Omental fat pad (tissue), 3 donors: ENCODE measurements at regions not wholly inside any gene's neighbourhood (a gene's known extent, or its start where the extent isn't known, plus 50 kb on each side); places are given as distances from the start of the nearest gene placed in this dataset.

Experiments used
- ATAC-seq: fragments of 150-250 bp; one replicate; pipeline ENCODE4 v1.9.1; 2016; ENCODE audit warnings: mild to moderate bottlenecking, moderate library complexity; ENCODE audit not compliant: low FRiP score
- DNase-seq: peaks from one replicate; pipeline ENCODE4 v3.0.0-alpha.2; 2019; ENCODE audit warnings: low spot score
- TF ChIP-seq, protein P1 (sequence below), 3 donors: fragments of 450-650 bp; IDR thresholded peaks; one replicate each; pipeline ENCODE4 v1.5.1; 2016 to 2017; ENCODE audit warnings: antibody characterized with exemption in 3 of 3, mild to moderate bottlenecking in 3 of 3, moderate library complexity in 2 of 3

DNA sequence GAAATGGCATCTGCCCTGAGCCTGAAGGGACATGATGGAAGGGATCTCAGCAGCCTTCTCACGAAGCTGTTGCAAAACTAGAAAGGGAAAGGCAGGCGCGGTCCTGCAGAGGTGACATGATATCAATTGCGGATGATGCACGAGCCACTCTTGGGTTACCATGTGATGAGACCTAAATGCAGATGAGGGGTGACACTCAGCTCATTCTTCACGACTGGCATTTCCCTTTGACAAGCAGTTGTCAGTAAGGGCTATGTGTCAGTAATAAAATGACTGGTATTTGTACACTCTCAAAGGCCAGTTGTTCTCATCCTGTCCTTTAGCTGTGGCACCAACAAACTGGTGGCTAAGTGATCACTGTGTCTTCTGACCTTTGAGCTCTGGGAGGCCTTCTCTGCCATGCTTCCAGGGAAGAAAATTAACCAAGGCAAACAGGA is 273.6 kb downstream of the ETAA1 start:
- TF ChIP-seq, protein P1, sequence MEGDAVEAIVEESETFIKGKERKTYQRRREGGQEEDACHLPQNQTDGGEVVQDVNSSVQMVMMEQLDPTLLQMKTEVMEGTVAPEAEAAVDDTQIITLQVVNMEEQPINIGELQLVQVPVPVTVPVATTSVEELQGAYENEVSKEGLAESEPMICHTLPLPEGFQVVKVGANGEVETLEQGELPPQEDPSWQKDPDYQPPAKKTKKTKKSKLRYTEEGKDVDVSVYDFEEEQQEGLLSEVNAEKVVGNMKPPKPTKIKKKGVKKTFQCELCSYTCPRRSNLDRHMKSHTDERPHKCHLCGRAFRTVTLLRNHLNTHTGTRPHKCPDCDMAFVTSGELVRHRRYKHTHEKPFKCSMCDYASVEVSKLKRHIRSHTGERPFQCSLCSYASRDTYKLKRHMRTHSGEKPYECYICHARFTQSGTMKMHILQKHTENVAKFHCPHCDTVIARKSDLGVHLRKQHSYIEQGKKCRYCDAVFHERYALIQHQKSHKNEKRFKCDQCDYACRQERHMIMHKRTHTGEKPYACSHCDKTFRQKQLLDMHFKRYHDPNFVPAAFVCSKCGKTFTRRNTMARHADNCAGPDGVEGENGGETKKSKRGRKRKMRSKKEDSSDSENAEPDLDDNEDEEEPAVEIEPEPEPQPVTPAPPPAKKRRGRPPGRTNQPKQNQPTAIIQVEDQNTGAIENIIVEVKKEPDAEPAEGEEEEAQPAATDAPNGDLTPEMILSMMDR (IDR thresholded peaks at IDR 0.05): no peak
- no peak for ATAC-seq
- no peak for DNase-seq

DNA sequence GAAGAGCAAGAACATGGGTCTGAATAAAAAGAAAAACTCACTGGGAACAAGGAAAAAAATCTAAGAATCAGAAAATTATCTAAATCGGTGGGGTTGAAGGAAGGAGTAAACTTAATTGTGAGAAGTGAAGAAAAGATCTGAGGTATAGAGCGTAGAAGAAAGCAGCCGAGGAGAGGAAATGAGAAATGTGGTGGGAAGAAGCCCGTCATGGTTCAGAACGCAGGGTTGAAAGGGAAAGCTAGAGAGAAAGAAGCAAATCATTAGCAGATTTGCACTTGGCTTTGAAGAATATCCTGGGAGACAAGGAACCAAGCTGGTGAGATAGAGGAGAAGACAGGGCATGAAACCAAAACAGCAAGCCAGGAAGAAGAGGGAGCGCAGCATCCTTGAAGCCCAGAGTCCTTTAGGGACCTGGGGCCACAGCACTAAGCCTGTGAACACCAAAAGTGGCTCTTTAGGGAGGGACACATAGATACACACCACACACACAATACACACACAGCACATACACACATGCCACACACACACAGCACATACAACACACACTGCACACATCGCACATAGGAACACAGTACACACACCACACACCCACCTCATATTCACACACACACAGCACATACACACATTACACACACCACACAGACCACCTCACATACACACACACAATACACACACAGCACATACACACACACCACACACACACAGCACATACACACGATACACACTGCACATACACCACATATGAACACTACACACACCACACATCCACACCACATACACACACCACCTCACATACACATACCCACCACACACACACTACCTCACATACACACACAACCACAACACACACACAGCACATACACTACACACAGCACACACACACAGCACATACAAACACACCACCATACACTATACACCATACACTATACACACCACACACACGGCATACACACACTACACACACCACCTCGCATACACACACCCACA is 274.6 kb downstream of the ETAA1 start:
- ATAC-seq (no peak), DNase-seq (no peak)
- TF ChIP-seq, protein P1 (IDR thresholded peaks at IDR 0.05): no peak

DNA sequence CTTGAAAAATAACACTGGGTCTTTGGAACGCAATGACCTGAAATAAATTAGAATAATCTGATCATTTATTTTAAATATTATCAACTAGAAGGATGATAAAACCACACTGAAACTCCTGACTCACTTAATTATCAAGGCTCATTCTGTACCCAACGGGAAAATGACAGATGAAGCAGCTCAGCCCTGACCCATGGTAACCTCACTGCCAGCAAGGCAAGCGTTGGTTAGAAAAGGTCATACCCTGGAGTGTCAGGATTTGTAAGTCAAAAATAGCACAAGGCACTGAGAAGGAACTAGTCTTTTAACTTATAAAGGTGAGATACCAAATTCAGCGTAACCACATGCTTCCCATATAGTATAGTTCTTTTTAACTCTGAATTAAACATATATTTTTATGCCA is 277.5 kb downstream of the ETAA1 start:
- TF ChIP-seq, protein P1 (IDR thresholded peaks at IDR 0.05): no peak
- ATAC-seq (no peak), DNase-seq (no peak)

DNA sequence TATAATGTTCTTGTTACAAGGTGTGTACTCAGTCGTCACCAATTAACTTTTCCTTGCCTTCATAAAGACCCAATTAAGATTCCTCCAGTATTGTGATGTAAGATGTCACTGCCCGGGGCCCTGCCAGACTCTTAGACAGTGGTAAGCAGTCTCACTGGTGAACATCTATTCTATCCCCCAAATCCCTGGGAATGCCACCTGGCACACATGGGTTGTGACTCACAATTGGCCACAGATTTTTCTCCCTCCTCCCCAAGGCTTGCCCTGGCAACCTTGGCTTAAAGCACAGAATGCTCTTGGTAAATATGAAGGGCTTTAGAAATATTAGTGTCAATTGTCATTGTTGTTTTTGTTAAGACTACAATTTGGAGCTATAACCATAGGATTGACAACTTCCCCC is 287.9 kb downstream of the ETAA1 start:
- TF ChIP-seq, protein P1 (IDR thresholded peaks at IDR 0.05): no peak
- ATAC-seq: no peak
- no peak for DNase-seq

DNA sequence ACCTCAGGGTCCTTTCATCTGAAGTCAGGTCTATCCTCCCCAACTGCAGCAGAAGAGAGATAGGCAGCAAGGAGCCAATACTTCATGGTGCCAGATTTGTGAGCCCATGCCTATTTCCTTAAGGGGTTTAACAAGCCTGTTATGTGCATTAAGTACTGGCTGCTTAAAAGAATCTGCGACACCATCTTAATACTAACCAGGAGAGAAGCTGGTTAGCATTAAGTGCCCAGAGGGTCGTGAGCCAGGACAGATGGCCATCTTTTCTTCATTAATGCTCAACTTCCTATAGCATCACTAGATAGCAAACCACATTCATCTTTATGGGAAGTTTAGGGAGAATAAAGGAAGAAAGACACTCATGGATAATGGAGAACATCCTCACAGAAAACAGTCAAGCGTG is 289.1 kb downstream of the ETAA1 start:
- no peak for ATAC-seq
- no peak for DNase-seq
- TF ChIP-seq, protein P1 (IDR thresholded peaks at IDR 0.05): no peak

DNA sequence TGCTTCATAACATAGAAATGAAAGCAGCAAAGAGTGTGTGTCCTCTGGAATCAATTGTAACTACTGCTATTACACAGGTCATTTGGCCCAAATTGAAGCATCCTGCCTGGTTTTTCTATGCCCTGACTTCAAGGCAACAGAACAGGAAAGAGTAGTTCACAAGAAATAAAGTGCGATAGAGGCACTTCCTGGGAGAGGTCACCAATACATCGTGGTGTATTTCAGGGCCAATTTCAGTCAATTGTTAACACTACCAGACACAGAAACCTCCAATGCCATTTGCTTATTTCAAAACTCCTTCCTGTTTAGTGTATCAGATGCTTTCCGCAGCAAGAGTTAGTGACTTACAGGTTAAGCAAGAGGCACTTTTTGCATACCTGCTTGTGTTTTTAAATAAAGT is 292.1 kb downstream of the ETAA1 start:
- TF ChIP-seq, protein P1 (IDR thresholded peaks at IDR 0.05): no peak

DNA sequence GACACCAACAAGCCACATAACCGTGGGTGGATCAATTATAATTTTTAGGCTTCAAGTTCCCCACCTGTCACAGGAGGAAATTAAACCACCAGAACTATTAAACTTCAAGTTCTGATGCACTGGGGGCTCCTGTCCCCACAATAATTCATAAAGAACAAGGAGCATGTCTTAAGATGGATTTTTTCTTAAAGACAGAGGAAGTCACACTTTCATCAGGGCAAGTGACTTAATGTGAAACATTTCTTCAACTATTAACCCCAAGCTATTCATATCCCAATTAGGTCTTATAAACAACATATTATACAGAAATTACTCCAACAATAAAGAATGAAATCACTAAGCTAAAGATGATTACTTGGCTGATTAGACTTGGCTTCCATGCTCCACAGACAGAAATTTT is 292.5 kb downstream of the ETAA1 start:
- DNase-seq (no peak), ATAC-seq (no peak)
- TF ChIP-seq, protein P1 (IDR thresholded peaks at IDR 0.05): no peak

More for the DNA sequence above, 292.1 kb downstream of the ETAA1 start:
- no peak for ATAC-seq
- no peak for DNase-seq
